GM12865 (cell line): ENCODE measurements at regions not wholly inside any gene's neighbourhood (a gene's known extent, or its start where the extent isn't known, plus 50 kb on each side); places are given as distances from the start of the nearest gene placed in this dataset.

Source experiments
- DNase-seq: peaks from one replicate; pipeline ENCODE4 v3.0.0; 2010; ENCODE audit warnings: low read depth
- H3K4me3 ChIP-seq: 2 replicates; pipeline ENCODE4 v1.5.1; 2011; ENCODE audit warnings: mild to moderate bottlenecking, low read depth, low read length, control low read depth
- TF ChIP-seq, protein P1 (sequence below): IDR thresholded peaks from 2 replicates; pipeline ENCODE4 v1.5.1; 2011; ENCODE audit warnings: low read length, control low read depth, low read depth, inconsistent platforms; ENCODE audit not compliant: insufficient read depth; ENCODE audit errors: missing control alignments

GRCh38 chr5:167623354-167623753, 668.1 kb upstream of the WWC1 start:
- no peak for DNase-seq
- no peak overlapping the region for H3K4me3 ChIP-seq

DNA sequence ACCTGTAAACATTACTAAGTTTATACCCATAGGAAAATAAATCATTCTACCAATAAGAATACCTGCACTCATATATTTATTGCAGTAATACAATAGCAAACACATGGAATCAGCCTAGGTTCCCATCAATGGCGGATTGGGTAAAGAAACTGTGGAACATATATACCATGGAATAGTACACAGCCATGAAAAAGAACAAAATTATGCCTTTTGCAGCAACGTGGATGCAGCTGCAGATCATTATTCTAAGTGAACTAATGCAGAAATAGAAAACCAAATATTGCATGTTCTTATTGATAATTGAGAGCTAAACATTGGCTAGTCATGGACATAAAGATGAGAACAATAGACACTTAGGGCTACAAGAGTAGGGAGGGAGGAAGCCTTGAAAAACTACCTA, 667.4 kb upstream of the WWC1 start:
- H3K4me3 ChIP-seq: no peak overlapping the region
- TF ChIP-seq, protein P1, sequence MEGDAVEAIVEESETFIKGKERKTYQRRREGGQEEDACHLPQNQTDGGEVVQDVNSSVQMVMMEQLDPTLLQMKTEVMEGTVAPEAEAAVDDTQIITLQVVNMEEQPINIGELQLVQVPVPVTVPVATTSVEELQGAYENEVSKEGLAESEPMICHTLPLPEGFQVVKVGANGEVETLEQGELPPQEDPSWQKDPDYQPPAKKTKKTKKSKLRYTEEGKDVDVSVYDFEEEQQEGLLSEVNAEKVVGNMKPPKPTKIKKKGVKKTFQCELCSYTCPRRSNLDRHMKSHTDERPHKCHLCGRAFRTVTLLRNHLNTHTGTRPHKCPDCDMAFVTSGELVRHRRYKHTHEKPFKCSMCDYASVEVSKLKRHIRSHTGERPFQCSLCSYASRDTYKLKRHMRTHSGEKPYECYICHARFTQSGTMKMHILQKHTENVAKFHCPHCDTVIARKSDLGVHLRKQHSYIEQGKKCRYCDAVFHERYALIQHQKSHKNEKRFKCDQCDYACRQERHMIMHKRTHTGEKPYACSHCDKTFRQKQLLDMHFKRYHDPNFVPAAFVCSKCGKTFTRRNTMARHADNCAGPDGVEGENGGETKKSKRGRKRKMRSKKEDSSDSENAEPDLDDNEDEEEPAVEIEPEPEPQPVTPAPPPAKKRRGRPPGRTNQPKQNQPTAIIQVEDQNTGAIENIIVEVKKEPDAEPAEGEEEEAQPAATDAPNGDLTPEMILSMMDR: no peak
- no peak for DNase-seq

More at GRCh38 chr5:167623354-167623753, 668.1 kb upstream of the WWC1 start:
- TF ChIP-seq, protein P1: no peak

GRCh38 chr5:167626341-167627123, 664.9 kb upstream of the WWC1 start:
- no peak for DNase-seq
- H3K4me3 ChIP-seq: no peak overlapping the region
- TF ChIP-seq, protein P1: no peak

DNA sequence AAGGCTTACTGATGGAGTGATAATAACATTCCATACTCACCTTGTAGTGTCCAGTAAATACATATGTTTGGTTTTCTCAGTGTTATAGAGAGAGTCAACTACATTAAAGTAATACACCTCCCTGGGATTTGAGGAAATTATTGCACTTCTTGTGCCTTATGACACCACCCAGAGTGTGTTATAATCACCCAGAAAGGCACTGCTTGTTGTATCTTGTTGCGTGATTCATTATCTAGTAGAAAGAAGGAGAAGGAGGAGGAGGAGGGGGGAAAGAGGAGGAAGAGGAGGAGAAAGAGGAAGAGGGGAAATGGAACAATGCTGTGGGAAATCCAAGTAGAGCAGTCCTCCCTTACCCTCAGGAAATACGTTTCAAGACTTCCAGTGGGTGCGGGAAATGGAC, 661.8 kb upstream of the WWC1 start:
- no peak overlapping the region for H3K4me3 ChIP-seq
- TF ChIP-seq, protein P1: no peak
- DNase-seq: no peak

DNA sequence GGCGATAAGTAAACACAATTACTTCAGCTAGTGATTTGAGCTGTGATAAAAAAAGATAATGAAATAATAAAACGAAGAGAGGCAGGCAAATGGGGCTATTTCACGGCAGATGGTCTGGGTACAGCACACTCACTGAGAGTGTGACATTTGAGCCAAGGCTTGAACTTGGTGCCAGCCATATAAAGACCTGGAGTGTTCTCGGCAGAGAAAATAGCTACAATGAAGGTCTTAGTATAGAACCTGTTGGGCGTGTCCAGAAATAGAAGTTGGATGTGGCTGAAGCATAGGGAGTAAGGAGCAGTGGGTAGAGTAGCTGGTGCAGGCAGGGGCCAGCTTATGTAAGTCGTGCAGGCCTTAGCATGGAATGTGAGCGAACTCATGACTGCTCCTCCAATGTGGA, 660.3 kb upstream of the WWC1 start:
- TF ChIP-seq, protein P1: no peak
- DNase-seq: no peak

GRCh38 chr5:167633114-167633513, 658.3 kb upstream of the WWC1 start:
- TF ChIP-seq, protein P1: no peak
- no peak overlapping the region for H3K4me3 ChIP-seq
- no peak for DNase-seq

More for the DNA sequence above, 660.3 kb upstream of the WWC1 start:
- no peak overlapping the region for H3K4me3 ChIP-seq

- TF ChIP-seq, protein P1: no peak
- DNase-seq: no peak
- H3K4me3 ChIP-seq: no peak overlapping the region
Measured at GRCh38 chr5:167633931-167634341, 657.5 kb upstream of the WWC1 start.
